ENCODE measurements at regions not wholly inside any gene's neighbourhood (a gene's known extent, or its start where the extent isn't known, plus 50 kb on each side); places are given as distances from the start of the nearest gene placed in this dataset.

GRCh38 chr6:14622909-14623505 lies 505.4 kb downstream of the CD83 start (continued):
- TF ChIP-seq, protein P1, sequence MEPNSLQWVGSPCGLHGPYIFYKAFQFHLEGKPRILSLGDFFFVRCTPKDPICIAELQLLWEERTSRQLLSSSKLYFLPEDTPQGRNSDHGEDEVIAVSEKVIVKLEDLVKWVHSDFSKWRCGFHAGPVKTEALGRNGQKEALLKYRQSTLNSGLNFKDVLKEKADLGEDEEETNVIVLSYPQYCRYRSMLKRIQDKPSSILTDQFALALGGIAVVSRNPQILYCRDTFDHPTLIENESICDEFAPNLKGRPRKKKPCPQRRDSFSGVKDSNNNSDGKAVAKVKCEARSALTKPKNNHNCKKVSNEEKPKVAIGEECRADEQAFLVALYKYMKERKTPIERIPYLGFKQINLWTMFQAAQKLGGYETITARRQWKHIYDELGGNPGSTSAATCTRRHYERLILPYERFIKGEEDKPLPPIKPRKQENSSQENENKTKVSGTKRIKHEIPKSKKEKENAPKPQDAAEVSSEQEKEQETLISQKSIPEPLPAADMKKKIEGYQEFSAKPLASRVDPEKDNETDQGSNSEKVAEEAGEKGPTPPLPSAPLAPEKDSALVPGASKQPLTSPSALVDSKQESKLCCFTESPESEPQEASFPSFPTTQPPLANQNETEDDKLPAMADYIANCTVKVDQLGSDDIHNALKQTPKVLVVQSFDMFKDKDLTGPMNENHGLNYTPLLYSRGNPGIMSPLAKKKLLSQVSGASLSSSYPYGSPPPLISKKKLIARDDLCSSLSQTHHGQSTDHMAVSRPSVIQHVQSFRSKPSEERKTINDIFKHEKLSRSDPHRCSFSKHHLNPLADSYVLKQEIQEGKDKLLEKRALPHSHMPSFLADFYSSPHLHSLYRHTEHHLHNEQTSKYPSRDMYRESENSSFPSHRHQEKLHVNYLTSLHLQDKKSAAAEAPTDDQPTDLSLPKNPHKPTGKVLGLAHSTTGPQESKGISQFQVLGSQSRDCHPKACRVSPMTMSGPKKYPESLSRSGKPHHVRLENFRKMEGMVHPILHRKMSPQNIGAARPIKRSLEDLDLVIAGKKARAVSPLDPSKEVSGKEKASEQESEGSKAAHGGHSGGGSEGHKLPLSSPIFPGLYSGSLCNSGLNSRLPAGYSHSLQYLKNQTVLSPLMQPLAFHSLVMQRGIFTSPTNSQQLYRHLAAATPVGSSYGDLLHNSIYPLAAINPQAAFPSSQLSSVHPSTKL (CRISPR knock-in tag; IDR thresholded peaks at IDR 0.05) = peak; percentile 39; the same call in 1 of the 2 replicates
- TF ChIP-seq, protein P2, sequence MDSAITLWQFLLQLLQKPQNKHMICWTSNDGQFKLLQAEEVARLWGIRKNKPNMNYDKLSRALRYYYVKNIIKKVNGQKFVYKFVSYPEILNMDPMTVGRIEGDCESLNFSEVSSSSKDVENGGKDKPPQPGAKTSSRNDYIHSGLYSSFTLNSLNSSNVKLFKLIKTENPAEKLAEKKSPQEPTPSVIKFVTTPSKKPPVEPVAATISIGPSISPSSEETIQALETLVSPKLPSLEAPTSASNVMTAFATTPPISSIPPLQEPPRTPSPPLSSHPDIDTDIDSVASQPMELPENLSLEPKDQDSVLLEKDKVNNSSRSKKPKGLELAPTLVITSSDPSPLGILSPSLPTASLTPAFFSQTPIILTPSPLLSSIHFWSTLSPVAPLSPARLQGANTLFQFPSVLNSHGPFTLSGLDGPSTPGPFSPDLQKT (CRISPR knock-in tag; IDR thresholded peaks at IDR 0.05; ENCODE audit: borderline replicate concordance) = no peak
- no peak for TF ChIP-seq ZSCAN21 (CRISPR knock-in tag; IDR thresholded peaks at IDR 0.05; ENCODE audit: borderline replicate concordance)
- peak; percentile 49; the same call in 1 of the 2 replicates for TF ChIP-seq NR2F6 (IDR thresholded peaks at IDR 0.05)
- TF ChIP-seq NR2F6 (CRISPR knock-in tag; IDR thresholded peaks at IDR 0.05) = peak; percentile 15; the same call in 1 of the 2 replicates
- TF ChIP-seq MYPOP (CRISPR knock-in tag; IDR thresholded peaks at IDR 0.05) = no peak
- no peak for TF ChIP-seq ARID4A (CRISPR knock-in tag; IDR thresholded peaks at IDR 0.05; ENCODE audit: borderline replicate concordance)
- no peak for TF ChIP-seq ZMAT3 (CRISPR knock-in tag; conservative IDR thresholded peaks at IDR 0.05)
- TF ChIP-seq MLXIP (CRISPR knock-in tag; IDR thresholded peaks at IDR 0.05; ENCODE audit: borderline replicate concordance) = no peak
- no peak for TF ChIP-seq POGZ (CRISPR knock-in tag; IDR thresholded peaks at IDR 0.05)
- no peak for TF ChIP-seq TGIF2 (CRISPR knock-in tag; IDR thresholded peaks at IDR 0.05)
- no peak for TF ChIP-seq ZNF260 (CRISPR knock-in tag; IDR thresholded peaks at IDR 0.05; ENCODE audit: borderline replicate concordance, low read depth)
- TF ChIP-seq NONO (IDR thresholded peaks at IDR 0.05) = no peak
- no peak for TF ChIP-seq NONO (CRISPR knock-in tag; conservative IDR thresholded peaks at IDR 0.05)
- no peak for TF ChIP-seq U2AF2 (IDR thresholded peaks at IDR 0.05; ENCODE audit: low read depth, low read length)
- no peak for TF ChIP-seq ZNF816 (CRISPR knock-in tag; IDR thresholded peaks at IDR 0.05; ENCODE audit: borderline replicate concordance)
- TF ChIP-seq FOSL2 (CRISPR knock-in tag; IDR thresholded peaks at IDR 0.05) = no peak

Data from HepG2 (cell line).